H9 (cell line): ENCODE measurements at regions not wholly inside any gene's neighbourhood (a gene's known extent, or its start where the extent isn't known, plus 50 kb on each side); places are given as distances from the start of the nearest gene placed in this dataset.

ENCODE experiments used
- DNase-seq: peaks from one replicate; pipeline ENCODE4 v3.0.0-alpha.2; 2017
- H2AFZ ChIP-seq: one replicate; pipeline ENCODE4 v1.6.1; 2013; ENCODE audit warnings: mild to moderate bottlenecking, low read length, control low read depth, moderate library complexity
- H2AK5ac ChIP-seq: 2 replicates; pipeline ENCODE4 v1.6.1; 2013; ENCODE audit warnings: low read length, control low read depth, mixed read lengths; ENCODE audit not compliant: insufficient read length
- H2BK120ac ChIP-seq: one replicate; pipeline ENCODE4 v1.6.1; 2013; ENCODE audit warnings: low read depth, mild to moderate bottlenecking, low read length, control low read depth, inconsistent platforms; ENCODE audit not compliant: poor library complexity, severe bottlenecking
- H2BK12ac ChIP-seq: 2 replicates; pipeline ENCODE4 v1.6.1; 2013; ENCODE audit warnings: low read length, control low read depth, mixed read lengths, low read depth; ENCODE audit not compliant: insufficient read length
- H2BK15ac ChIP-seq: 2 replicates; pipeline ENCODE4 v1.6.1; 2013; ENCODE audit warnings: low read depth, low read length, control low read depth
- H2BK20ac ChIP-seq: one replicate; pipeline ENCODE4 v1.6.1; 2013; ENCODE audit warnings: low read depth, mild to moderate bottlenecking, low read length, control low read depth, inconsistent platforms; ENCODE audit not compliant: poor library complexity, severe bottlenecking
- H2BK5ac ChIP-seq: 2 replicates; pipeline ENCODE4 v1.6.1; 2013; ENCODE audit warnings: low read length, control low read depth, mixed read lengths; ENCODE audit not compliant: insufficient read length
- H3K14ac ChIP-seq: 2 replicates; pipeline ENCODE4 v1.6.1; 2013; ENCODE audit warnings: low read length, control low read depth; ENCODE audit not compliant: insufficient read depth
- H3K18ac ChIP-seq: 2 replicates; pipeline ENCODE4 v1.6.1; 2013; ENCODE audit warnings: low read depth, mild to moderate bottlenecking, mixed read lengths, low read length, control low read depth; ENCODE audit not compliant: insufficient read length
- H3K23ac ChIP-seq: 2 replicates; pipeline ENCODE4 v1.6.1; 2013; ENCODE audit warnings: low read length, control low read depth, mixed read lengths, low read depth; ENCODE audit not compliant: insufficient read length
- H3K23me2 ChIP-seq: 2 replicates; pipeline ENCODE4 v1.6.1; 2013; ENCODE audit warnings: low read depth, mild to moderate bottlenecking, mixed read lengths, low read length, control low read depth; ENCODE audit not compliant: insufficient read length, poor library complexity, severe bottlenecking
- H3K27ac ChIP-seq: 2 replicates; pipeline ENCODE4 v1.5.1; 2013; ENCODE audit warnings: low read length, control low read depth, mixed read lengths, low read depth; ENCODE audit not compliant: insufficient read length
- H3K27me3 ChIP-seq: 2 replicates; pipeline ENCODE4 v1.6.1; 2013; ENCODE audit warnings: low read length, control low read depth, inconsistent platforms; ENCODE audit not compliant: insufficient read depth
- H3K4ac ChIP-seq: 2 replicates; pipeline ENCODE4 v1.6.1; 2013; ENCODE audit warnings: low read depth, mild to moderate bottlenecking, control low read depth, inconsistent platforms, low read length, moderate library complexity
- H3K4me1 ChIP-seq: 2 replicates; pipeline ENCODE4 v1.6.1; 2013; ENCODE audit warnings: low read length, control low read depth, inconsistent platforms; ENCODE audit not compliant: insufficient read depth
- H3K4me2 ChIP-seq: 2 replicates; pipeline ENCODE4 v1.6.1; 2013; ENCODE audit warnings: low read length, control low read depth, mixed read lengths; ENCODE audit not compliant: insufficient read length, insufficient read depth
- H3K56ac ChIP-seq: 2 replicates; pipeline ENCODE4 v1.6.1; 2013; ENCODE audit warnings: low read depth, mild to moderate bottlenecking, mixed read lengths, low read length, control low read depth; ENCODE audit not compliant: insufficient read length
- H3K79me1 ChIP-seq: 2 replicates; pipeline ENCODE4 v1.6.1; 2013; ENCODE audit warnings: low read depth, mild to moderate bottlenecking, moderate library complexity, low read length, control low read depth, inconsistent platforms; ENCODE audit not compliant: insufficient read depth, poor library complexity, severe bottlenecking
- H3K79me2 ChIP-seq: 2 replicates; pipeline ENCODE4 v1.6.1; 2013; ENCODE audit warnings: low read length, control low read depth, inconsistent platforms; ENCODE audit not compliant: insufficient read depth
- H3K9ac ChIP-seq: 2 replicates; pipeline ENCODE4 v1.6.1; 2013; ENCODE audit warnings: low read length, control low read depth, mixed read lengths; ENCODE audit not compliant: insufficient read length; ENCODE audit errors: extremely low read depth
- H3K9me3 ChIP-seq: one replicate; pipeline ENCODE4 v1.6.1; 2013; ENCODE audit warnings: low read depth, low read length, inconsistent platforms; ENCODE audit not compliant: control insufficient read depth
- H3T11ph ChIP-seq: one replicate; pipeline ENCODE4 v1.6.1; 2013; ENCODE audit warnings: mild to moderate bottlenecking, low read length, control low read depth, inconsistent platforms
- H4K20me1 ChIP-seq: one replicate; pipeline ENCODE4 v1.6.1; 2013; ENCODE audit not compliant: control insufficient read depth, insufficient read length, insufficient read depth
- H4K5ac ChIP-seq: 2 replicates; pipeline ENCODE4 v1.6.1; 2013; ENCODE audit warnings: low read depth, mild to moderate bottlenecking, mixed read lengths, low read length, control low read depth; ENCODE audit not compliant: insufficient read length
- H4K8ac ChIP-seq: replicated peaks from 2 replicates; pipeline ENCODE4 v1.6.1; 2013; ENCODE audit warnings: low read length, control low read depth, mixed read lengths, low read depth; ENCODE audit not compliant: insufficient read length
- H4K91ac ChIP-seq: 2 replicates; pipeline ENCODE4 v1.6.1; 2013; ENCODE audit warnings: low read depth, mild to moderate bottlenecking, moderate library complexity, mixed read lengths, low read length, control low read depth; ENCODE audit not compliant: insufficient read length
- H3K27ac Mint-ChIP-seq, 3 experiments: 2 replicates in 2 of 3; 3 replicates in 1 of 3; pipeline ENCODE4 v1.8.0; 2020 to 2021; ENCODE audit warnings: mixed read lengths in 3 of 3, mild to moderate bottlenecking in 1 of 3, moderate library complexity in 1 of 3
- H3K27me3 Mint-ChIP-seq: 2 replicates; pipeline ENCODE4 v1.8.0; 2021; ENCODE audit warnings: low read depth, mild to moderate bottlenecking, moderate library complexity, mixed read lengths
- H3K36me3 Mint-ChIP-seq, 3 experiments: 2 replicates in 2 of 3; 3 replicates in 1 of 3; pipeline ENCODE4 v1.8.0; 2020 to 2021; ENCODE audit warnings: low read depth in 3 of 3, mixed read lengths in 3 of 3; ENCODE audit not compliant: insufficient read depth in 1 of 3
- H3K4me1 Mint-ChIP-seq, 2 experiments: 2 replicates each; pipeline ENCODE4 v1.8.0; 2020; ENCODE audit warnings: mixed read lengths in 2 of 2
- H3K4me3 Mint-ChIP-seq, 2 experiments: 2 replicates in 1 of 2; 3 replicates in 1 of 2; pipeline ENCODE4 v1.8.0; 2020 to 2021; ENCODE audit warnings: mild to moderate bottlenecking in 2 of 2, mixed read lengths in 2 of 2, moderate library complexity in 1 of 2
- H3K9me3 Mint-ChIP-seq, 2 experiments: 2 replicates in 1 of 2; 3 replicates in 1 of 2; pipeline ENCODE4 v1.8.0; 2020; ENCODE audit warnings: mild to moderate bottlenecking in 2 of 2, mixed read lengths in 2 of 2, moderate library complexity in 1 of 2
- WGBS: extraction: QIAGEN DNeasy Blood & Tissue Kit; methylation state at CpG from one replicate; pipeline ENCODE4 v1.1.7; 2013; ENCODE audit warnings: missing lambda C conversion rate, low lambda C conversion rate, mixed read lengths; ENCODE audit not compliant: insufficient read length; ENCODE audit errors: extremely low coverage; 5-methylcytosine and 5-hydroxymethylcytosine counted together
- TF ChIP-seq, protein P1 (sequence below): fragments of 200-600 bp; sonication (generic); conservative IDR thresholded peaks from 3 replicates; pipeline ENCODE4 v1.8.0; 2021; ENCODE audit warnings: antibody characterized with exemption, mild to moderate bottlenecking

DNA sequence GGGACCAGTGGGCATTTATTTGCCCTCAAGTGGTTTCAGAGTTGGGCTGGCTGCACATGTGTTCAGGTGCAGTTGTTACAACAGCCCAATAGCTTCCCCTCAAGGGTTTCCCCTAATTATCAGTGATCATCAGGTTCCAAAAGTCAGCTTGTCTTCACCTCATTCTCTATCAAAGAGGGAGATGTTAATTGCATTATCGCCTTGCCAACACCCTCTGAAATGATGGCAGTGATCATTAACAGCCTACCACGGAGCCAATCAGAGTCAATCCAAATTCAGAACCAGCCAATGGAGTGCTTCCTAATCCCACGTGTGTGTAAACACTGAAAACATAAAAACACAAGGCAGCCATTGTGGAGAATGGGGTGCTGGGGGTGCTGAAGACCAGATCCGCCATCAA lies 248.4 kb upstream of the ZNF507 start:
- Mint-ChIP-seq H3K4me1 (peaks cover 25 to 29% of the 10 kb centered on the region in 2 experiments), H3K27ac (no peak overlapping the region), H3K27me3 (no peaks in the 10 kb centered on the region; the same call in 1 of the 2 replicates), H3K9me3 (peaks cover 24 to 25% of the 10 kb centered on the region in 2 experiments), H3K36me3 (peaks cover 11 to 24% (median 16%) of the 10 kb centered on the region in 3 experiments), H3K4me3 (no peak overlapping the region)
- Histone ChIP-seq H2BK120ac (no peak overlapping the region), H3K14ac (no peak overlapping the region), H3K4me1 (no peaks in the 10 kb centered on the region; the same call in none of the 2 replicates), H2BK20ac (no peak overlapping the region), H3K27ac (no peak overlapping the region), H2AK5ac (no peak overlapping the region), H2BK15ac (no peak overlapping the region), H3K18ac (no peak overlapping the region), H3K23ac (no peak overlapping the region), H4K20me1 (no peaks in the 10 kb centered on the region), H2BK5ac (no peak overlapping the region), H4K91ac (no peak overlapping the region), H3K9ac (no peak overlapping the region), H3K23me2 (no peaks in the 10 kb centered on the region), H3K4me2 (no peak overlapping the region), H4K5ac (no peak overlapping the region), H4K8ac (no peak overlapping the region), H3K79me1 (no peaks in the 10 kb centered on the region), H3K56ac (no peak overlapping the region), H3K4ac (no peak overlapping the region), H3T11ph (no peak overlapping the region), H3K9me3 (no peaks in the 10 kb centered on the region), H3K79me2 (no peaks in the 10 kb centered on the region), H2AFZ (no peak overlapping the region), H3K27me3 (no peaks in the 10 kb centered on the region), H2BK12ac (no peak overlapping the region)
- TF ChIP-seq, protein P1, sequence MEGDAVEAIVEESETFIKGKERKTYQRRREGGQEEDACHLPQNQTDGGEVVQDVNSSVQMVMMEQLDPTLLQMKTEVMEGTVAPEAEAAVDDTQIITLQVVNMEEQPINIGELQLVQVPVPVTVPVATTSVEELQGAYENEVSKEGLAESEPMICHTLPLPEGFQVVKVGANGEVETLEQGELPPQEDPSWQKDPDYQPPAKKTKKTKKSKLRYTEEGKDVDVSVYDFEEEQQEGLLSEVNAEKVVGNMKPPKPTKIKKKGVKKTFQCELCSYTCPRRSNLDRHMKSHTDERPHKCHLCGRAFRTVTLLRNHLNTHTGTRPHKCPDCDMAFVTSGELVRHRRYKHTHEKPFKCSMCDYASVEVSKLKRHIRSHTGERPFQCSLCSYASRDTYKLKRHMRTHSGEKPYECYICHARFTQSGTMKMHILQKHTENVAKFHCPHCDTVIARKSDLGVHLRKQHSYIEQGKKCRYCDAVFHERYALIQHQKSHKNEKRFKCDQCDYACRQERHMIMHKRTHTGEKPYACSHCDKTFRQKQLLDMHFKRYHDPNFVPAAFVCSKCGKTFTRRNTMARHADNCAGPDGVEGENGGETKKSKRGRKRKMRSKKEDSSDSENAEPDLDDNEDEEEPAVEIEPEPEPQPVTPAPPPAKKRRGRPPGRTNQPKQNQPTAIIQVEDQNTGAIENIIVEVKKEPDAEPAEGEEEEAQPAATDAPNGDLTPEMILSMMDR = no peak
- DNase-seq = no peak
- WGBS = no CpG with 5 or more reads among the region's 4 CpGs
